Fibroblast of skin of right biceps (primary cell): ENCODE measurements at regions not wholly inside any gene's neighbourhood (a gene's known extent, or its start where the extent isn't known, plus 50 kb on each side); places are given as distances from the start of the nearest gene placed in this dataset.
"Not testable (repeated sequence)": the region's sequence is repeated elsewhere in the genome, so short reads cannot be mapped to it uniquely, and the experiment has no call there.

ENCODE experiments used
- DNase-seq: peaks from one replicate; pipeline ENCODE4 v3.0.0-alpha.2; 2013

GRCh38 chr2:76163860-76164259, 453.1 kb upstream of the GCFC2 start:
- no peak for DNase-seq

- DNase-seq: no peak
Measured at GRCh38 chr2:76160670-76161069, 450.0 kb upstream of the GCFC2 start.

- no peak for DNase-seq
Measured at GRCh38 chr2:76159042-76159648, 448.4 kb upstream of the GCFC2 start.

GRCh38 chr2:76157531-76157930, 446.8 kb upstream of the GCFC2 start:
- DNase-seq: no peak

- no peak for DNase-seq
Measured at GRCh38 chr2:76154981-76155380, 444.3 kb upstream of the GCFC2 start.

GRCh38 chr2:76149846-76150245, 439.1 kb upstream of the GCFC2 start:
- DNase-seq: no peak

- DNase-seq: not testable (repeated sequence)
Measured at GRCh38 chr2:76139303-76139702, 428.6 kb upstream of the GCFC2 start.

GRCh38 chr2:76128622-76129021, 417.9 kb upstream of the GCFC2 start:
- no peak for DNase-seq

- no peak for DNase-seq
Measured at GRCh38 chr2:76120176-76120575, 409.5 kb upstream of the GCFC2 start.

- no peak for DNase-seq
Measured at GRCh38 chr2:76089683-76090082, 379.0 kb upstream of the GCFC2 start.

GRCh38 chr2:76083248-76083647, 372.5 kb upstream of the GCFC2 start:
- DNase-seq: no peak

- no peak for DNase-seq
Measured at GRCh38 chr2:76082509-76082908, 371.8 kb upstream of the GCFC2 start.

GRCh38 chr2:76080154-76080553, 369.4 kb upstream of the GCFC2 start:
- DNase-seq: no peak

- no peak for DNase-seq
Measured at GRCh38 chr2:76075126-76075525, 364.4 kb upstream of the GCFC2 start.

GRCh38 chr2:76073992-76074604, 363.4 kb upstream of the GCFC2 start:
- DNase-seq: no peak

GRCh38 chr2:76050196-76050595, 339.5 kb upstream of the GCFC2 start:
- DNase-seq: no peak

GRCh38 chr2:76044701-76045100, 334.0 kb upstream of the GCFC2 start:
- no peak for DNase-seq

- no peak for DNase-seq
Measured at GRCh38 chr2:76039505-76039904, 328.8 kb upstream of the GCFC2 start.

- no peak for DNase-seq
Measured at GRCh38 chr2:76027761-76028160, 317.0 kb upstream of the GCFC2 start.

- no peak for DNase-seq
Measured at GRCh38 chr2:76019128-76019527, 308.4 kb upstream of the GCFC2 start.

GRCh38 chr2:76009484-76009883, 298.8 kb upstream of the GCFC2 start:
- DNase-seq: no peak

GRCh38 chr2:76008001-76008702, 297.4 kb upstream of the GCFC2 start:
- no peak for DNase-seq

- no peak for DNase-seq
Measured at GRCh38 chr2:76000425-76000824, 289.7 kb upstream of the GCFC2 start.

- no peak for DNase-seq
Measured at GRCh38 chr2:75998451-75998850, 287.7 kb upstream of the GCFC2 start.

- no peak for DNase-seq
Measured at GRCh38 chr2:75994759-75995158, 284.0 kb upstream of the GCFC2 start.
